Activated naive CD4-positive, alpha-beta T cell treated with anti-CD3 and anti-CD28 coated beads, Interleukin-2, amount 10 ng/mL, durations not matched to agents 7 days and 5 days (primary cell): ENCODE measurements at regions not wholly inside any gene's neighbourhood (a gene's known extent, or its start where the extent isn't known, plus 50 kb on each side); places are given as distances from the start of the nearest gene placed in this dataset.
"Not testable (repeated sequence)": the region's sequence is repeated elsewhere in the genome, so short reads cannot be mapped to it uniquely, and the experiment has no call there.

Source experiments
- CTCF ChIA-PET: fragments of 350-600 bp; sonication (Branson Sonifier 250); formaldehyde crosslinking; loops from one replicate; lab custom pipeline; 2021; ENCODE audit warnings: antibody characterized with exemption; lab: Charles Lee
- DNase-seq: peaks from one replicate; pipeline ENCODE4 v3.0.0-alpha.2; 2020
- H3K27ac Mint-ChIP-seq: one replicate; pipeline ENCODE4 v1.8.0; 2021; ENCODE audit warnings: mild to moderate bottlenecking, moderate library complexity, mixed read lengths
- H3K27me3 Mint-ChIP-seq: one replicate; pipeline ENCODE4 v1.8.0; 2021; ENCODE audit warnings: mild to moderate bottlenecking, mixed read lengths
- H3K36me3 Mint-ChIP-seq: one replicate; pipeline ENCODE4 v1.8.0; 2021; ENCODE audit warnings: mixed read lengths
- H3K4me1 Mint-ChIP-seq: one replicate; pipeline ENCODE4 v1.8.0; 2021; ENCODE audit warnings: mixed read lengths
- H3K4me3 Mint-ChIP-seq: one replicate; pipeline ENCODE4 v1.8.0; 2021; ENCODE audit warnings: mild to moderate bottlenecking, moderate library complexity, mixed read lengths
- H3K9me3 Mint-ChIP-seq: one replicate; pipeline ENCODE4 v1.8.0; 2021; ENCODE audit warnings: mixed read lengths

- peaks cover 1% of the 10 kb centered on the region for H3K36me3 Mint-ChIP-seq
- CTCF ChIA-PET = interaction anchor here (0.6 to 2.0 kb wide), 7 partner anchors 10 to 830 kb away, joined by 3 to 8 read pairs (median 4); partner anchors contain the start of gene HS3ST3B1
- H3K4me1 Mint-ChIP-seq = peaks cover 50% of the 10 kb centered on the region
- peak overlapping the region; percentile 89 for H3K27ac Mint-ChIP-seq
- H3K4me3 Mint-ChIP-seq = peak overlapping the region; percentile 56
- no peaks in the 10 kb centered on the region for H3K9me3 Mint-ChIP-seq
- H3K27me3 Mint-ChIP-seq = no peaks in the 10 kb centered on the region
- DNase-seq = peak; percentile 69
Measured at GRCh38 chr17:14427900-14428647, 127.2 kb downstream of the HS3ST3B1 start.

GRCh38 chr17:14423156-14423555 lies 122.3 kb downstream of the HS3ST3B1 start:
- peaks cover 28% of the 10 kb centered on the region for H3K4me1 Mint-ChIP-seq
- H3K27ac Mint-ChIP-seq, DNase-seq, H3K4me3 Mint-ChIP-seq, H3K27me3 Mint-ChIP-seq, H3K9me3 Mint-ChIP-seq, H3K36me3 Mint-ChIP-seq: not testable (repeated sequence)
- CTCF ChIA-PET = interaction anchor here (0.6 kb wide), 1 partner anchor 363 kb away, joined by 3 read pairs; no protein-coding TSS in a partner anchor

DNA sequence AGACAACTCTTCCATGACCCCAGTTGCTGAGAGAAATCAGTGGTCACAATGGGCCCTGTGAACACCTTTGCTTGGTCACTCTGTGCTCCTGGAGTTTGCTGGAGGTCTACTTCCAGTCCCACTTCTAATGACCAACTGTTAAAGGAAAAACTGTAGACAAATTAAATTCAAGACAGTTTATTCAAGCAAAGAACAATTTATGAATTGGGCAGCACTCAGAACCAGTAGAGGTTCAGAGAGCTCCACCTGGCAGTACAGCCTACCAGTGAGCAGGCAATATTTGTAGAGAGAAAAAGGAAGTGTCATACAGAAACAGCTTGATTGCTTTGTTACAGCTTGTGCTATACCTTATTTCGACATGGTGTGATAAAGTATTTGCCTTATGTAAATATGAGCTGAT lies 116.5 kb downstream of the HS3ST3B1 start:
- CTCF ChIA-PET = no interaction called here
- Mint-ChIP-seq H3K36me3 (no peaks in the 10 kb centered on the region), H3K4me3 (no peak overlapping the region), H3K27me3 (peaks cover 13% of the 10 kb centered on the region), H3K4me1 (no peaks in the 10 kb centered on the region), H3K27ac (no peak overlapping the region), H3K9me3 (peaks cover 4% of the 10 kb centered on the region)
- DNase-seq = no peak

- Mint-ChIP-seq H3K27me3 (no peaks in the 10 kb centered on the region), H3K27ac (no peak overlapping the region), H3K4me3 (no peak overlapping the region), H3K9me3 (no peaks in the 10 kb centered on the region), H3K4me1 (peaks cover 13% of the 10 kb centered on the region), H3K36me3 (peaks cover 1% of the 10 kb centered on the region)
- CTCF ChIA-PET = no interaction called here
- no peak for DNase-seq
Measured at GRCh38 chr17:14409292-14409691, 108.4 kb downstream of the HS3ST3B1 start.

- Mint-ChIP-seq H3K9me3 (no peaks in the 10 kb centered on the region), H3K27ac (no peak overlapping the region), H3K4me1 (peaks cover 21% of the 10 kb centered on the region), H3K27me3 (no peaks in the 10 kb centered on the region), H3K36me3 (peaks cover 1% of the 10 kb centered on the region), H3K4me3 (no peak overlapping the region)
- no peak for DNase-seq
- CTCF ChIA-PET = interaction anchor here (0.6 kb wide), 1 partner anchor 458 kb away, joined by 3 read pairs; no protein-coding TSS in a partner anchor
Measured at GRCh38 chr17:14407541-14407940, 106.7 kb downstream of the HS3ST3B1 start.

DNA sequence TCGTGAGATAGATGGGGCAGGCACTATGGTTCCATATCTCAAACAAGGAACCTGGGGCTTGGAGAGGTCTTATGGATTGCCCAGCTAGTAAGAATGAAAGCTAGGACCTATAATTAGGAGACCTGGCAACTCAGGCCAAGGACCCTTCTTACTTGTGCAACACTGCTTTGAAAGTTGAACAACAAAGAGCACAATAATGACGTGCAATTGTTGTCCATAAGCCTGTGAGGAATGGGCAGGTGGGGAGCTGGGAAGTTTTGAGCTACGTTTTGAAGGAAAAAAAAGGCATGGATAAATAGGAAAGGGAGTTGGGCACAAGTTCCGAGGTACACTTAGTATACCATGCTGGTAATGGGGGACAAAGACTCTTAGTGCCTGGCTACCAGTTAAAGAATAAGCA lies 104.3 kb downstream of the HS3ST3B1 start:
- Mint-ChIP-seq H3K27ac (peak overlapping the region; percentile 86), H3K4me1 (peaks cover 21% of the 10 kb centered on the region), H3K36me3 (peaks cover 9% of the 10 kb centered on the region), H3K9me3 (peaks cover 5% of the 10 kb centered on the region), H3K27me3 (no peaks in the 10 kb centered on the region), H3K4me3 (no peak overlapping the region)
- no peak for DNase-seq
- CTCF ChIA-PET = interaction anchor here (1.7 kb wide), 1 partner anchor 24 kb away, joined by 8 read pairs; no protein-coding TSS in a partner anchor
